Adrenal gland (tissue), 9 donors: ENCODE measurements at regions not wholly inside any gene's neighbourhood (a gene's known extent, or its start where the extent isn't known, plus 50 kb on each side); places are given as distances from the start of the nearest gene placed in this dataset.

Experiments
- DNase-seq, 7 donors: peaks; one replicate each; pipeline ENCODE4 v3.0.0-alpha.2; 2019 to 2020
- H3K27ac ChIP-seq, 5 donors: fragments of 200-600 bp; sonication (generic) in 4 of 5; 1 replicate in 3 of 5; 2 replicates in 2 of 5; pipeline versions ENCODE4 v1.5.1 to v1.8.0; 2016 to 2020; ENCODE audit warnings: mild to moderate bottlenecking in 1 of 5
- H3K27me3 ChIP-seq: fragments of 200-600 bp; 2 replicates; pipeline ENCODE4 v1.8.0; 2021
- H3K36me3 ChIP-seq, 2 donors: fragments of 200-600 bp; replicated peaks in 1 of 2; 1 replicate in 1 of 2; 2 replicates in 1 of 2; pipeline versions ENCODE4 v1.5.1 to v1.8.0; 2018 to 2022
- H3K4me1 ChIP-seq, 2 donors: fragments of 200-600 bp; replicated peaks in 1 of 2; 1 replicate in 1 of 2; 2 replicates in 1 of 2; pipeline versions ENCODE4 v1.5.1 to v1.8.0; 2018 to 2021
- H3K4me3 ChIP-seq, 4 donors: fragments of 200-600 bp; sonication (generic) in 3 of 4; one replicate each; pipeline ENCODE4 v1.5.1; 2016 to 2018
- H3K9me3 ChIP-seq, 3 donors: fragments of 200-600 bp; sonication (generic) in 1 of 3; replicated peaks in 1 of 3; 1 replicate in 2 of 3; 2 replicates in 1 of 3; pipeline versions ENCODE4 v1.5.1 to v1.8.0; 2016 to 2021
- POLR2A ChIP-seq, 2 donors: fragments of 450-650 bp; IDR thresholded peaks; one replicate each; pipeline ENCODE4 v1.6.1; 2017; ENCODE audit warnings: antibody characterized with exemption in 2 of 2, mild to moderate bottlenecking in 2 of 2, moderate library complexity in 1 of 2
- WGBS, 4 donors: extraction: QIAGEN DNeasy Blood & Tissue Kit in 2 of 4; methylation state at CpG; one replicate each; pipeline versions ENCODE4 v1.1.5 to v1.1.7; 2013 to 2017; 5-methylcytosine and 5-hydroxymethylcytosine counted together
- intact Hi-C, 2 donors: fragments of 100-400 bp; cut with DNase I; formaldehyde crosslinking; loops; one replicate each; pipeline versions ENCODE4 v1.14.1 to v1.15.0; 2022 to 2023
- TF ChIP-seq, protein P1 (sequence below), 6 experiments: fragments of 450-650 bp in 4 of 6; fragments of 200-600 bp in 2 of 6; sonication (generic) in 1 of 6; IDR thresholded peaks; 1 replicate in 5 of 6; 2 replicates in 1 of 6; pipeline versions ENCODE4 v1.5.1 to v1.8.0; 2016 to 2021; ENCODE audit warnings: antibody characterized with exemption in 6 of 6, mild to moderate bottlenecking in 2 of 6, moderate library complexity in 1 of 6
- donor health status: healthy with polysubstance abuse.
- donor health status: Bipolar disorder and iron deficiency.
- donor health status: DM: yes; HTN: yes; CAD: no.
- donor health status: DM: no; HTN: no; CAD: no.
- donor health status: DM: no; HTN: no; CAD: no.

DNA sequence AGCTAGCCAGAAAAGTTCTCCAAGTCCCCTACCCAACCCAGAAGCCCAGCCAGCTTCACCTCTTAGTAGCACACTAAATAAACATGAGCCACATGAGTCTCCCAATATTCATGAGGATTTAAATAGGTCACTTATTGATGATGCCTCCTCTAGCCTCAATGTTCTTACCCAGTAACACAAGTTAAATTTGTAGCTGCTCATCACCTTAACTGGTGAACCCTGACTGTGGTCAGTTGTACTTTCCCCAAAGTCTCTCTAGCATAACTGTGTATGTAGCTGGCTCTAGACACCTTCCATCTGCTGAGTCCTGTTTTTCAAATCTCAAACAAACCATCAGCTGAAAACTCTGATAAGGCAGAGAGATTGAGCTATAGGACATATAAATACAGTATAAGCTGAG is 100.3 kb upstream of the ELAVL2 start:
- DNase-seq = no peak
- TF ChIP-seq, protein P1, sequence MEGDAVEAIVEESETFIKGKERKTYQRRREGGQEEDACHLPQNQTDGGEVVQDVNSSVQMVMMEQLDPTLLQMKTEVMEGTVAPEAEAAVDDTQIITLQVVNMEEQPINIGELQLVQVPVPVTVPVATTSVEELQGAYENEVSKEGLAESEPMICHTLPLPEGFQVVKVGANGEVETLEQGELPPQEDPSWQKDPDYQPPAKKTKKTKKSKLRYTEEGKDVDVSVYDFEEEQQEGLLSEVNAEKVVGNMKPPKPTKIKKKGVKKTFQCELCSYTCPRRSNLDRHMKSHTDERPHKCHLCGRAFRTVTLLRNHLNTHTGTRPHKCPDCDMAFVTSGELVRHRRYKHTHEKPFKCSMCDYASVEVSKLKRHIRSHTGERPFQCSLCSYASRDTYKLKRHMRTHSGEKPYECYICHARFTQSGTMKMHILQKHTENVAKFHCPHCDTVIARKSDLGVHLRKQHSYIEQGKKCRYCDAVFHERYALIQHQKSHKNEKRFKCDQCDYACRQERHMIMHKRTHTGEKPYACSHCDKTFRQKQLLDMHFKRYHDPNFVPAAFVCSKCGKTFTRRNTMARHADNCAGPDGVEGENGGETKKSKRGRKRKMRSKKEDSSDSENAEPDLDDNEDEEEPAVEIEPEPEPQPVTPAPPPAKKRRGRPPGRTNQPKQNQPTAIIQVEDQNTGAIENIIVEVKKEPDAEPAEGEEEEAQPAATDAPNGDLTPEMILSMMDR (IDR thresholded peaks at IDR 0.05) = no peak
- TF ChIP-seq POLR2A (IDR thresholded peaks at IDR 0.05) = no peak
- no peaks in the 10 kb centered on the region for H3K4me1 ChIP-seq

DNA sequence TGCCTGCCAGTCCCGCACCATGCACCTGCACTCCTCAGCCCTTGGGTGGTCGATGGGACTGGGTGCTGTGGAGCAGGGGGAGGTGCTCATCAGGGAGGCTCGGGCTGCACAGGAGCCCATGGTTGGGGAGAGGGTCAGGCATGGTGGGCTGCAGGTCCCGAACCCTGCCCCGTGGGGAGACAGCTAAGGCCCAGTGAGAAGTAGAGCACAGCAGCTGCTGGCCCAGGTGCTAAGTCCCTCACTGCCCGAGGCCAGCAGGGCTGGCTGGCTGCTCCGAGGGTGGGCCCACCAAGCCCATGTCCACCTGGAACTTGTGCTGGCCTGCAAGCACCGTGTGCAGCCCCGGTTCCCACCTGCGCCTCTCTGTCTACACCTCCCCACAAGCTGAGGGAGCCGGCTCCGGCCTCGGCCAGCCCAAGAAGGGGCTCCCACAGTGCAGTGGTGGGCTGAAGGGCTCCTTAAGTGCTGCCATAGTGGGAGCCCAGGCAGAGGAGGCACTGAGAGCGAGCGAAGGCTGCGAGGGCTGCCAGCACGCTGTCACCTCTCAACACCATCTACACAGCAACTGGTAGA is 88.5 kb upstream of the ELAVL2 start:
- no peak overlapping the region for H3K27ac ChIP-seq
- 86 to 95% (median 90%) methylated on average over 10 to 17 of the region's 17 CpGs for WGBS, 4 donors
- no peak overlapping the region for H3K4me3 ChIP-seq
- intact Hi-C loops = no loop called here
- DNase-seq = no peak
- TF ChIP-seq POLR2A (IDR thresholded peaks at IDR 0.05) = no peak
- TF ChIP-seq, protein P1 (IDR thresholded peaks at IDR 0.05) = no peak
- H3K4me1 ChIP-seq = no peaks in the 10 kb centered on the region
- H3K36me3 ChIP-seq = no peaks in the 10 kb centered on the region
- no peaks in the 10 kb centered on the region for H3K9me3 ChIP-seq
- no peaks in the 10 kb centered on the region for H3K27me3 ChIP-seq

More for the DNA sequence above, 100.3 kb upstream of the ELAVL2 start:
- intact Hi-C loops = no loop called here
- no peaks in the 10 kb centered on the region for H3K9me3 ChIP-seq
- no peak overlapping the region for H3K4me3 ChIP-seq
- no peaks in the 10 kb centered on the region for H3K27me3 ChIP-seq
- no peaks in the 10 kb centered on the region for H3K36me3 ChIP-seq
- H3K27ac ChIP-seq = no peak overlapping the region

DNA sequence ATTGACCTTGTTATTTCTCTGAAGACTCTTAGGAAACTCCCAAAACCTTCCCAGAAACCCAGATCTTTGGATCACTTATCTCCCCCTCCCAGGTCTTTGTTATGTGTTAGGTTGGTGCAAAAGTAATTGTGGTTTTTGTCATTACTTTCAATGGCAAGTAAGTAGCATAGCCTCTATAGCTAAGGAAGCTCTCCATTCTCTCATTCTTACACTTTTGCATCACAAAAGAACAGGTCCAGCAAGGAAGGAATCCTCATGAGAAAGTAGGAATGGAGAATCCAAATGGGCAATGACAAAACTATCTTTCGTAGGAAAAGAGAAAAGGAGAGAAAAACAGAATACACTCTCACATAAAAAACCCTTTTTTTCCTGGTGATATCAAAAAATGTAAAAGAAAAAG is 81.3 kb upstream of the ELAVL2 start:
- no peaks in the 10 kb centered on the region for H3K27me3 ChIP-seq
- WGBS, 4 donors = 76 to 86% (median 82%) methylated on average over 1 of the region's 1 CpG
- H3K27ac ChIP-seq = no peak overlapping the region
- no peaks in the 10 kb centered on the region for H3K9me3 ChIP-seq
- TF ChIP-seq, protein P1 (IDR thresholded peaks at IDR 0.05) = no peak
- TF ChIP-seq POLR2A (IDR thresholded peaks at IDR 0.05) = no peak
- no peak overlapping the region for H3K4me3 ChIP-seq
- H3K4me1 ChIP-seq = no peaks in the 10 kb centered on the region
- intact Hi-C loops = no loop called here
- no peak for DNase-seq
- no peaks in the 10 kb centered on the region for H3K36me3 ChIP-seq

DNA sequence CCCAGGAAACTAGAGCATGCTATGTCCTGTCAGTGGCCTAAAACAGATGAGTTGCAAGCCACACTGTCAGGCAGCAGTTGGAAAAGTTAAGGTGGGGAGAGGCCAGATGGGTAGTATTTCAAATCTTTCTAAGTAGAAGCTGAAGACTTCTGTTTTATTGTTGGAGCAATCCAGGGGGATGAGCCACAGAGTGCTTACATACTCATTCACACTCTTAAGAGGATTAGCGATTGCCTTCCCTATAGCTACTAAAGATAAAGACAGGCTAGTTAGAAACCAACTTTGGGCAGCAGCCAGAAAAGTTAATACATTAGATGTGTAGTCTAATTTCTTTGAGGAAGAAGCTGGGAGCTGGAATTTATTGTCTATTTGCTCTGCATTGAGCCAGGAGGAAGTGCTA is 61.7 kb upstream of the ELAVL2 start:
- 42 to 86% (median 79%) methylated on average over 1 of the region's 1 CpG for WGBS, 4 donors
- Histone ChIP-seq H3K27me3 (no peaks in the 10 kb centered on the region), H3K27ac (no peak overlapping the region), H3K4me3 (no peak overlapping the region), H3K36me3 (no peaks in the 10 kb centered on the region), H3K4me1 (no peaks in the 10 kb centered on the region), H3K9me3 (no peaks in the 10 kb centered on the region)
- no peak for DNase-seq
- intact Hi-C loops = no loop called here
- TF ChIP-seq, protein P1 (IDR thresholded peaks at IDR 0.05) = no peak
- TF ChIP-seq POLR2A (IDR thresholded peaks at IDR 0.05) = no peak
